ENCODE measurements at regions not wholly inside any gene's neighbourhood (a gene's known extent, or its start where the extent isn't known, plus 50 kb on each side); places are given as distances from the start of the nearest gene placed in this dataset.

- no peak for TF ChIP-seq PHF8 (conservative IDR thresholded peaks at IDR 0.05; ENCODE audit: low read depth, low read length)
- no peak for TF ChIP-seq TAF7 (optimal IDR thresholded peaks at IDR 0.05; ENCODE audit: borderline replicate concordance, low read depth, low read length)
- no peak for TF ChIP-seq CBX5 (IDR thresholded peaks at IDR 0.05; ENCODE audit: low read depth, low read length)
These were observed 157.4 kb downstream of the EFNB2 start (continued) for GRCh38 chr13:106377931-106378662.
